Neuronal stem cell (in vitro differentiated cells): ENCODE measurements at regions not wholly inside any gene's neighbourhood (a gene's known extent, or its start where the extent isn't known, plus 50 kb on each side); places are given as distances from the start of the nearest gene placed in this dataset.
A peak's percentile ranks its signal among the peaks of the same experiment; 100 is the strongest.

Source experiments
- DNase-seq: peaks from one replicate; pipeline ENCODE4 v3.0.0-alpha.2; 2013; ENCODE audit warnings: low spot score
- H2AFZ ChIP-seq: one replicate; pipeline ENCODE4 v1.6.1; 2013; ENCODE audit warnings: mild to moderate bottlenecking, low read length, inconsistent platforms
- H2AK5ac ChIP-seq: 2 replicates; pipeline ENCODE4 v1.6.1; 2013; ENCODE audit warnings: low read depth, mild to moderate bottlenecking, inconsistent platforms, low read length, moderate library complexity, mixed read lengths
- H2BK120ac ChIP-seq: 2 replicates; pipeline ENCODE4 v1.6.1; 2013; ENCODE audit warnings: low read depth, mild to moderate bottlenecking, inconsistent platforms, low read length, moderate library complexity, mixed read lengths
- H2BK12ac ChIP-seq: one replicate; pipeline ENCODE4 v1.6.1; 2013; ENCODE audit warnings: low read length, inconsistent platforms
- H2BK15ac ChIP-seq: 2 replicates; pipeline ENCODE4 v1.6.1; 2013; ENCODE audit warnings: mild to moderate bottlenecking, low read length, inconsistent platforms, mixed read lengths
- H2BK5ac ChIP-seq: one replicate; pipeline ENCODE4 v1.6.1; 2013; ENCODE audit warnings: inconsistent platforms, mild to moderate bottlenecking, low read length, moderate library complexity
- H3K14ac ChIP-seq: one replicate; pipeline ENCODE4 v1.6.1; 2013; ENCODE audit warnings: low read length, inconsistent platforms
- H3K18ac ChIP-seq: 2 replicates; pipeline ENCODE4 v1.6.1; 2013; ENCODE audit warnings: low read length, inconsistent platforms
- H3K23ac ChIP-seq: 2 replicates; pipeline ENCODE4 v1.6.1; 2013; ENCODE audit warnings: low read depth, mild to moderate bottlenecking, mixed read lengths, low read length, inconsistent platforms; ENCODE audit not compliant: poor library complexity
- H3K27ac ChIP-seq: replicated peaks from 3 replicates; pipeline ENCODE4 v1.5.1; 2013; ENCODE audit warnings: low read length, inconsistent platforms
- H3K27me3 ChIP-seq, 3 experiments: 2 replicates each; pipeline ENCODE4 v1.6.1; 2013; ENCODE audit warnings: low read length in 3 of 3, mild to moderate bottlenecking in 2 of 3, inconsistent platforms in 1 of 3, low read depth in 1 of 3, mixed read lengths in 1 of 3, moderate library complexity in 1 of 3; ENCODE audit not compliant: control insufficient read depth in 3 of 3, insufficient read depth in 3 of 3
- H3K36me3 ChIP-seq, 2 donors: replicated peaks in 1 of 2; 2 replicates each; pipeline ENCODE4 v1.6.1; 2013; ENCODE audit warnings: low read length in 2 of 2; ENCODE audit not compliant: control insufficient read depth in 2 of 2, insufficient read depth in 2 of 2
- H3K4ac ChIP-seq: 2 replicates; pipeline ENCODE4 v1.6.1; 2013; ENCODE audit warnings: inconsistent platforms, mild to moderate bottlenecking, low read length, moderate library complexity
- H3K4me1 ChIP-seq, 2 donors: 1 replicate in 1 of 2; 2 replicates in 1 of 2; pipeline ENCODE4 v1.6.1; 2013; ENCODE audit warnings: low read length in 2 of 2, low read depth in 1 of 2; ENCODE audit not compliant: control insufficient read depth in 2 of 2, insufficient read depth in 1 of 2
- H3K4me2 ChIP-seq: one replicate; pipeline ENCODE4 v1.6.1; 2013; ENCODE audit warnings: mild to moderate bottlenecking, low read length, inconsistent platforms; ENCODE audit not compliant: insufficient read depth, poor library complexity, severe bottlenecking
- H3K4me3 ChIP-seq, 2 donors: 2 replicates each; pipeline ENCODE4 v1.5.1; 2013; ENCODE audit warnings: low read length in 2 of 2, mild to moderate bottlenecking in 2 of 2, inconsistent platforms in 1 of 2, moderate library complexity in 1 of 2
- H3K79me1 ChIP-seq: one replicate; pipeline ENCODE4 v1.6.1; 2013; ENCODE audit warnings: low read depth, mild to moderate bottlenecking, inconsistent platforms, low read length, moderate library complexity
- H3K9ac ChIP-seq: one replicate; pipeline ENCODE4 v1.6.1; 2013; ENCODE audit warnings: mild to moderate bottlenecking, low read depth, low read length, inconsistent platforms; ENCODE audit not compliant: poor library complexity
- H3K9me3 ChIP-seq, 2 donors: replicated peaks in 1 of 2; 2 replicates each; pipeline versions ENCODE3 to v1.6.1; 2013; ENCODE audit warnings: low read length in 2 of 2, mild to moderate bottlenecking in 2 of 2, inconsistent platforms in 1 of 2, low read depth in 1 of 2, mixed read lengths in 1 of 2, moderate library complexity in 1 of 2; ENCODE audit not compliant: control insufficient read depth in 2 of 2, insufficient read depth in 1 of 2
- H4K8ac ChIP-seq: one replicate; pipeline ENCODE4 v1.6.1; 2013; ENCODE audit warnings: low read depth, mild to moderate bottlenecking, inconsistent platforms, low read length, moderate library complexity
- H4K91ac ChIP-seq: one replicate; pipeline ENCODE4 v1.6.1; 2013; ENCODE audit warnings: low read length, low read depth, mild to moderate bottlenecking, inconsistent platforms; ENCODE audit not compliant: poor library complexity
- WGBS, 2 donors: extraction: QIAGEN DNeasy Blood & Tissue Kit; methylation state at CpG; one replicate each; pipeline ENCODE4 v1.1.7; 2013; ENCODE audit warnings: missing lambda C conversion rate in 2 of 2, mixed read lengths in 1 of 2; ENCODE audit not compliant: insufficient read length in 2 of 2, insufficient replicate concordance in 1 of 2; ENCODE audit errors: extremely low coverage in 2 of 2; 5-methylcytosine and 5-hydroxymethylcytosine counted together

GRCh38 chr9:73643379-73644013, 491.8 kb downstream of the ANXA1 start:
- Histone ChIP-seq H3K4me2 (no peak overlapping the region), H3K4ac (no peak overlapping the region), H2BK5ac (no peak overlapping the region), H3K14ac (no peak overlapping the region), H4K91ac (no peak overlapping the region), H2AFZ (no peak overlapping the region), H3K36me3 (no peaks in the 10 kb centered on the region), H2BK12ac (no peak overlapping the region), H2AK5ac (no peak overlapping the region), H2BK15ac (no peak overlapping the region), H3K9me3 (no peaks in the 10 kb centered on the region), H4K8ac (no peak overlapping the region), H3K27ac (no peak overlapping the region), H3K4me1 (no peaks in the 10 kb centered on the region), H3K79me1 (no peaks in the 10 kb centered on the region), H2BK120ac (no peak overlapping the region), H3K4me3 (no peak overlapping the region), H3K18ac (no peak overlapping the region), H3K27me3 (no peaks in the 10 kb centered on the region), H3K23ac (no peak overlapping the region), H3K9ac (no peak overlapping the region)
- DNase-seq: no peak
- WGBS, 2 donors: no CpG with 5 or more reads among the region's 7 CpGs

- Histone ChIP-seq H3K79me1 (no peaks in the 10 kb centered on the region), H2BK120ac (no peak overlapping the region), H3K14ac (no peak overlapping the region), H2BK5ac (no peak overlapping the region), H3K4ac (no peak overlapping the region), H3K9me3 (peaks cover 0 to 2% of the 10 kb centered on the region in 2 donors), H2BK15ac (no peak overlapping the region), H3K9ac (no peak overlapping the region), H3K18ac (no peak overlapping the region), H4K91ac (no peak overlapping the region), H3K36me3 (no peaks in the 10 kb centered on the region), H3K4me2 (no peak overlapping the region), H2AK5ac (no peak overlapping the region), H3K4me3 (no peak overlapping the region), H3K4me1 (no peaks in the 10 kb centered on the region), H3K27me3 (no peaks in the 10 kb centered on the region), H3K23ac (no peak overlapping the region), H3K27ac (no peak overlapping the region), H4K8ac (no peak overlapping the region), H2AFZ (no peak overlapping the region), H2BK12ac (no peak overlapping the region)
- no peak for DNase-seq
- no CpG with 5 or more reads among the region's 13 CpGs for WGBS, 2 donors
These were observed 495.9 kb downstream of the ANXA1 start for GRCh38 chr9:73647560-73647959.

GRCh38 chr9:73649552-73649951, 497.9 kb downstream of the ANXA1 start:
- Histone ChIP-seq H4K8ac (no peak overlapping the region), H3K27ac (no peak overlapping the region), H3K27me3 (no peaks in the 10 kb centered on the region), H3K4me1 (no peaks in the 10 kb centered on the region), H2BK5ac (no peak overlapping the region), H3K9me3 (peaks cover 0 to 2% of the 10 kb centered on the region in 2 donors), H3K4me3 (no peak overlapping the region), H3K4me2 (no peak overlapping the region), H3K14ac (no peak overlapping the region), H3K9ac (no peak overlapping the region), H3K18ac (no peak overlapping the region), H2BK12ac (no peak overlapping the region), H2BK120ac (no peak overlapping the region), H3K79me1 (no peaks in the 10 kb centered on the region), H4K91ac (no peak overlapping the region), H2BK15ac (no peak overlapping the region), H3K4ac (no peak overlapping the region), H3K36me3 (no peaks in the 10 kb centered on the region), H2AFZ (no peak overlapping the region), H3K23ac (no peak overlapping the region), H2AK5ac (no peak overlapping the region)
- no peak for DNase-seq
- no CpG with 5 or more reads among the region's 10 CpGs for WGBS, 2 donors

GRCh38 chr9:73655363-73655762, 503.7 kb downstream of the ANXA1 start:
- DNase-seq: no peak
- Histone ChIP-seq H3K79me1 (no peaks in the 10 kb centered on the region), H3K14ac (no peak overlapping the region), H3K27me3 (no peaks in the 10 kb centered on the region), H2BK12ac (no peak overlapping the region), H2BK120ac (no peak overlapping the region), H2BK5ac (no peak overlapping the region), H2AK5ac (no peak overlapping the region), H2BK15ac (no peak overlapping the region), H3K36me3 (no peaks in the 10 kb centered on the region), H4K91ac (no peak overlapping the region), H3K4ac (no peak overlapping the region), H3K27ac (no peak overlapping the region), H3K18ac (no peak overlapping the region), H3K4me2 (no peak overlapping the region), H3K9ac (no peak overlapping the region), H3K9me3 (no peaks in the 10 kb centered on the region), H3K4me3 (no peak overlapping the region), H3K23ac (no peak overlapping the region), H4K8ac (no peak overlapping the region), H2AFZ (peak overlapping the region; percentile 54), H3K4me1 (peaks cover 0 to 9% of the 10 kb centered on the region in 2 donors)
- WGBS, 2 donors: no CpG with 5 or more reads among the region's 1 CpG
